Iris pigment epithelial cell (primary cell): ENCODE measurements at regions not wholly inside any gene's neighbourhood (a gene's known extent, or its start where the extent isn't known, plus 50 kb on each side); places are given as distances from the start of the nearest gene placed in this dataset.
A peak's percentile ranks its signal among the peaks of the same experiment; 100 is the strongest.

Experiments
- DNase-seq: peaks from one replicate; pipeline ENCODE4 v3.0.0-alpha.2; 2011; ENCODE audit warnings: low read depth

- DNase-seq = peak; percentile 24
Measured at GRCh38 chrX:9196961-9197640, 163.2 kb upstream of the FAM9B start.

GRCh38 chrX:9204560-9204959, 170.6 kb upstream of the FAM9B start:
- DNase-seq = peak; percentile 44

GRCh38 chrX:9205599-9206223, 171.8 kb upstream of the FAM9B start:
- DNase-seq = no peak

GRCh38 chrX:9207142-9207541, 173.2 kb upstream of the FAM9B start:
- DNase-seq = peak; percentile 12

GRCh38 chrX:9211269-9211668, 177.3 kb upstream of the FAM9B start:
- no peak for DNase-seq

- DNase-seq = no peak
Measured at GRCh38 chrX:9221781-9222180, 187.9 kb upstream of the FAM9B start.

- no peak for DNase-seq
Measured at GRCh38 chrX:9222299-9222698, 188.4 kb upstream of the FAM9B start.

GRCh38 chrX:9227276-9227675, 193.3 kb upstream of the FAM9B start:
- no peak for DNase-seq

- peak; percentile 27 for DNase-seq
Measured at GRCh38 chrX:9231491-9231890, 197.6 kb upstream of the FAM9B start.

GRCh38 chrX:9233141-9233540, 199.2 kb upstream of the FAM9B start:
- no peak for DNase-seq

- no peak for DNase-seq
Measured at GRCh38 chrX:9234315-9234714, 200.4 kb upstream of the FAM9B start.

GRCh38 chrX:9235722-9236121, 201.8 kb upstream of the FAM9B start:
- no peak for DNase-seq

GRCh38 chrX:9240956-9241355, 207.0 kb upstream of the FAM9B start:
- DNase-seq = no peak

- no peak for DNase-seq
Measured at GRCh38 chrX:9241427-9241826, 207.5 kb upstream of the FAM9B start.

GRCh38 chrX:9249051-9249846, 215.3 kb upstream of the FAM9B start:
- DNase-seq = no peak

GRCh38 chrX:9252182-9252581, 212.7 kb upstream of the TBL1X start:
- no peak for DNase-seq

- DNase-seq = no peak
Measured at GRCh38 chrX:9253211-9253610, 211.6 kb upstream of the TBL1X start.

- no peak for DNase-seq
Measured at GRCh38 chrX:9257718-9258420, 207.0 kb upstream of the TBL1X start.

- DNase-seq = no peak
Measured at GRCh38 chrX:9258421-9259104, 206.3 kb upstream of the TBL1X start.

GRCh38 chrX:9260603-9261002, 204.3 kb upstream of the TBL1X start:
- no peak for DNase-seq

GRCh38 chrX:9267415-9267814, 197.4 kb upstream of the TBL1X start:
- DNase-seq = no peak

GRCh38 chrX:9269134-9269533, 195.7 kb upstream of the TBL1X start:
- DNase-seq = no peak
